ENCODE measurements at regions not wholly inside any gene's neighbourhood (a gene's known extent, or its start where the extent isn't known, plus 50 kb on each side); places are given as distances from the start of the nearest gene placed in this dataset.

GRCh38 chr12:24044941-24045703, 95.7 kb upstream of the SOX5 start:
- TF ChIP-seq MAX (IDR thresholded peaks at IDR 0.05; ENCODE audit: low read depth, low read length) (no peak), CTCF (IDR thresholded peaks at IDR 0.05; ENCODE audit: low read depth, low read length) (no peak), MYC (IDR thresholded peaks at IDR 0.05; ENCODE audit: low read depth, low read length) (no peak), POLR2A (IDR thresholded peaks at IDR 0.05; ENCODE audit: extremely low read depth, insufficient read length) (no peak)
- no peak for DNase-seq (ENCODE audit: low read depth)
- H3K4me3 ChIP-seq (ENCODE audit: low read depth, low read length) = no peak overlapping the region

GRCh38 chr12:24042651-24043050, 93.2 kb upstream of the SOX5 start:
- no peak overlapping the region for H3K4me3 ChIP-seq (ENCODE audit: low read depth, low read length)
- TF ChIP-seq MYC (IDR thresholded peaks at IDR 0.05; ENCODE audit: low read depth, low read length) = no peak
- no peak for DNase-seq (ENCODE audit: low read depth)

GRCh38 chr12:24039113-24039525, 89.6 kb upstream of the SOX5 start:
- no peak for DNase-seq (ENCODE audit: low read depth)
- no peak overlapping the region for H3K4me3 ChIP-seq (ENCODE audit: low read depth, low read length)
- TF ChIP-seq MAX (IDR thresholded peaks at IDR 0.05; ENCODE audit: low read depth, low read length) (no peak), MYC (IDR thresholded peaks at IDR 0.05; ENCODE audit: low read depth, low read length) (no peak), CTCF (IDR thresholded peaks at IDR 0.05; ENCODE audit: low read depth, low read length) (no peak), POLR2A (IDR thresholded peaks at IDR 0.05; ENCODE audit: extremely low read depth, insufficient read length) (no peak)

- DNase-seq (ENCODE audit: low read depth) = no peak
- no peak for TF ChIP-seq POLR2A (IDR thresholded peaks at IDR 0.05; ENCODE audit: extremely low read depth, insufficient read length)
- no peak for TF ChIP-seq MAX (IDR thresholded peaks at IDR 0.05; ENCODE audit: low read depth, low read length)
- no peak for TF ChIP-seq CTCF (IDR thresholded peaks at IDR 0.05; ENCODE audit: low read depth, low read length)
- no peak for TF ChIP-seq MYC (IDR thresholded peaks at IDR 0.05; ENCODE audit: low read depth, low read length)
- H3K4me3 ChIP-seq (ENCODE audit: low read depth, low read length) = no peak overlapping the region
Measured at GRCh38 chr12:24038211-24038997, 88.9 kb upstream of the SOX5 start.

- no peak overlapping the region for H3K4me3 ChIP-seq (ENCODE audit: low read depth, low read length)
- TF ChIP-seq MYC (IDR thresholded peaks at IDR 0.05; ENCODE audit: low read depth, low read length) (no peak), CTCF (IDR thresholded peaks at IDR 0.05; ENCODE audit: low read depth, low read length) (no peak), POLR2A (IDR thresholded peaks at IDR 0.05; ENCODE audit: extremely low read depth, insufficient read length) (no peak), MAX (IDR thresholded peaks at IDR 0.05; ENCODE audit: low read depth, low read length) (no peak)
- no peak for DNase-seq (ENCODE audit: low read depth)
Measured at GRCh38 chr12:24036438-24037216, 87.2 kb upstream of the SOX5 start.

GRCh38 chr12:24034894-24035293, 85.4 kb upstream of the SOX5 start:
- no peak for DNase-seq (ENCODE audit: low read depth)
- no peak for TF ChIP-seq MYC (IDR thresholded peaks at IDR 0.05; ENCODE audit: low read depth, low read length)
- TF ChIP-seq POLR2A (IDR thresholded peaks at IDR 0.05; ENCODE audit: extremely low read depth, insufficient read length) = no peak
- no peak for TF ChIP-seq CTCF (IDR thresholded peaks at IDR 0.05; ENCODE audit: low read depth, low read length)
- no peak for TF ChIP-seq MAX (IDR thresholded peaks at IDR 0.05; ENCODE audit: low read depth, low read length)
- H3K4me3 ChIP-seq (ENCODE audit: low read depth, low read length) = no peak overlapping the region

All from NB4 (cell line).